ENCODE measurements at regions not wholly inside any gene's neighbourhood (a gene's known extent, or its start where the extent isn't known, plus 50 kb on each side); places are given as distances from the start of the nearest gene placed in this dataset.

GRCh38 chr13:104843401-104843800, 1692.1 kb downstream of the EFNB2 start:
- Histone ChIP-seq H3K9me3 (no peaks in the 10 kb centered on the region), H3K27me3 (no peaks in the 10 kb centered on the region), H3K27ac (no peak overlapping the region), H3K4me1 (no peaks in the 10 kb centered on the region), H3K36me3 (no peaks in the 10 kb centered on the region), H3K4me3 (no peak overlapping the region)
- TF ChIP-seq POLR2AphosphoS5 (IDR thresholded peaks at IDR 0.05) (no peak), CTCF (IDR thresholded peaks at IDR 0.05) (no peak), POLR2A (IDR thresholded peaks at IDR 0.05) (no peak)
- intact Hi-C loops (cut with DNase I; ENCODE audit: low total_unique reads), result no loop called here
- DNase-seq (ENCODE audit: low spot score in 2 of 2), result no peak

- no peak overlapping the region for H3K4me3 ChIP-seq
- no peak overlapping the region for H3K27ac ChIP-seq
- H3K27me3 ChIP-seq, result no peaks in the 10 kb centered on the region
- H3K36me3 ChIP-seq, result no peaks in the 10 kb centered on the region
- TF ChIP-seq POLR2A (IDR thresholded peaks at IDR 0.05) (no peak), POLR2AphosphoS5 (IDR thresholded peaks at IDR 0.05) (no peak), CTCF (IDR thresholded peaks at IDR 0.05) (no peak)
- no peaks in the 10 kb centered on the region for H3K4me1 ChIP-seq
- intact Hi-C loops (cut with DNase I; ENCODE audit: low total_unique reads), result no loop called here
- DNase-seq (ENCODE audit: low spot score in 2 of 2), result no peak
- no peaks in the 10 kb centered on the region for H3K9me3 ChIP-seq
Observed at GRCh38 chr13:104841110-104841509, 1694.4 kb downstream of the EFNB2 start.

GRCh38 chr13:104837756-104838155, 1697.7 kb downstream of the EFNB2 start:
- intact Hi-C loops (cut with DNase I; ENCODE audit: low total_unique reads), result no loop called here
- H3K9me3 ChIP-seq, result no peaks in the 10 kb centered on the region
- no peaks in the 10 kb centered on the region for H3K4me1 ChIP-seq
- TF ChIP-seq CTCF (IDR thresholded peaks at IDR 0.05) (no peak), POLR2A (IDR thresholded peaks at IDR 0.05) (no peak), POLR2AphosphoS5 (IDR thresholded peaks at IDR 0.05) (no peak)
- H3K27ac ChIP-seq, result no peak overlapping the region
- no peak for DNase-seq (ENCODE audit: low spot score in 2 of 2)
- H3K36me3 ChIP-seq, result no peaks in the 10 kb centered on the region
- H3K27me3 ChIP-seq, result no peaks in the 10 kb centered on the region
- no peak overlapping the region for H3K4me3 ChIP-seq

GRCh38 chr13:104833221-104833620, 1702.2 kb downstream of the EFNB2 start:
- no peak for TF ChIP-seq CTCF (IDR thresholded peaks at IDR 0.05)
- TF ChIP-seq POLR2AphosphoS5 (IDR thresholded peaks at IDR 0.05), result no peak
- no peak for TF ChIP-seq POLR2A (IDR thresholded peaks at IDR 0.05)
- Histone ChIP-seq H3K27ac (no peak overlapping the region), H3K9me3 (no peaks in the 10 kb centered on the region), H3K36me3 (no peaks in the 10 kb centered on the region), H3K27me3 (no peaks in the 10 kb centered on the region), H3K4me3 (no peak overlapping the region), H3K4me1 (no peaks in the 10 kb centered on the region)
- no peak for DNase-seq (ENCODE audit: low spot score in 2 of 2)
- intact Hi-C loops (cut with DNase I; ENCODE audit: low total_unique reads), result no loop called here

GRCh38 chr13:104832231-104832630, 1703.2 kb downstream of the EFNB2 start:
- no peak overlapping the region for H3K4me3 ChIP-seq
- H3K27me3 ChIP-seq, result no peaks in the 10 kb centered on the region
- no peak overlapping the region for H3K27ac ChIP-seq
- intact Hi-C loops (cut with DNase I; ENCODE audit: low total_unique reads), result no loop called here
- H3K9me3 ChIP-seq, result no peaks in the 10 kb centered on the region
- no peak for TF ChIP-seq POLR2AphosphoS5 (IDR thresholded peaks at IDR 0.05)
- H3K4me1 ChIP-seq, result no peaks in the 10 kb centered on the region
- H3K36me3 ChIP-seq, result no peaks in the 10 kb centered on the region
- no peak for DNase-seq (ENCODE audit: low spot score in 2 of 2)

GRCh38 chr13:104831831-104832230, 1703.6 kb downstream of the EFNB2 start:
- no peak overlapping the region for H3K4me3 ChIP-seq

More at GRCh38 chr13:104831831-104832230, 1703.6 kb downstream of the EFNB2 start:
- H3K27me3 ChIP-seq, result no peaks in the 10 kb centered on the region
- TF ChIP-seq POLR2AphosphoS5 (IDR thresholded peaks at IDR 0.05) (no peak), CTCF (IDR thresholded peaks at IDR 0.05) (no peak), POLR2A (IDR thresholded peaks at IDR 0.05) (no peak)
- DNase-seq (ENCODE audit: low spot score in 2 of 2), result no peak
- intact Hi-C loops (cut with DNase I; ENCODE audit: low total_unique reads), result no loop called here
- no peaks in the 10 kb centered on the region for H3K4me1 ChIP-seq
- no peaks in the 10 kb centered on the region for H3K9me3 ChIP-seq
- no peak overlapping the region for H3K27ac ChIP-seq
- H3K36me3 ChIP-seq, result no peaks in the 10 kb centered on the region

Data from breast epithelium (tissue), 4 donors.